ENCODE measurements at regions not wholly inside any gene's neighbourhood (a gene's known extent, or its start where the extent isn't known, plus 50 kb on each side); places are given as distances from the start of the nearest gene placed in this dataset.
"Not testable (repeated sequence)": the region's sequence is repeated elsewhere in the genome, so short reads cannot be mapped to it uniquely, and the experiment has no call there.

GRCh38 chr7:124152859-124153692 is 120.2 kb upstream of the TMEM229A start:
- DNase-seq (ENCODE audit: low spot score), result peak; percentile 9

GRCh38 chr7:124137664-124138063 is 104.8 kb upstream of the TMEM229A start:
- DNase-seq (ENCODE audit: low spot score), result no peak

GRCh38 chr7:124124201-124124600 is 91.3 kb upstream of the TMEM229A start:
- no peak for DNase-seq (ENCODE audit: low spot score)

GRCh38 chr7:124120911-124121310 is 88.0 kb upstream of the TMEM229A start:
- DNase-seq (ENCODE audit: low spot score), result no peak

GRCh38 chr7:124113045-124113444 is 80.2 kb upstream of the TMEM229A start:
- DNase-seq (ENCODE audit: low spot score), result no peak

- DNase-seq (ENCODE audit: low spot score), result no peak
Measured at GRCh38 chr7:124106575-124106974, 73.7 kb upstream of the TMEM229A start.

- peak; percentile 6 for DNase-seq (ENCODE audit: low spot score)
Measured at GRCh38 chr7:124101173-124101768, 68.4 kb upstream of the TMEM229A start.

- DNase-seq (ENCODE audit: low spot score), result no peak
Measured at GRCh38 chr7:124100190-124100589, 67.3 kb upstream of the TMEM229A start.

- not testable (repeated sequence) for DNase-seq (ENCODE audit: low spot score)
Measured at GRCh38 chr7:124099585-124099984, 66.7 kb upstream of the TMEM229A start.

GRCh38 chr7:124089621-124090020 is 56.8 kb upstream of the TMEM229A start:
- DNase-seq (ENCODE audit: low spot score), result no peak

- no peak for DNase-seq (ENCODE audit: low spot score)
Measured at GRCh38 chr7:124088590-124088989, 55.7 kb upstream of the TMEM229A start.

- no peak for DNase-seq (ENCODE audit: low spot score)
Measured at GRCh38 chr7:124086843-124087242, 54.0 kb upstream of the TMEM229A start.

- DNase-seq (ENCODE audit: low spot score), result no peak
Measured at GRCh38 chr7:124085179-124085578, 52.3 kb upstream of the TMEM229A start.

GRCh38 chr7:124084024-124084423 is 51.2 kb upstream of the TMEM229A start:
- DNase-seq (ENCODE audit: low spot score), result no peak

All from HuH-7 (cell line).